Astrocyte of the hippocampus (primary cell): ENCODE measurements at regions not wholly inside any gene's neighbourhood (a gene's known extent, or its start where the extent isn't known, plus 50 kb on each side); places are given as distances from the start of the nearest gene placed in this dataset.
A peak's percentile ranks its signal among the peaks of the same experiment; 100 is the strongest.

Experiments
- DNase-seq: peaks from one replicate; pipeline ENCODE4 v3.0.0; 2011; ENCODE audit warnings: low read depth, low spot score

GRCh38 chr13:73967397-73968165, 166.6 kb downstream of the KLF12 start:
- DNase-seq, result no peak

GRCh38 chr13:73966331-73966730, 167.9 kb downstream of the KLF12 start:
- DNase-seq, result no peak

- DNase-seq, result no peak
These were observed 171.9 kb downstream of the KLF12 start for GRCh38 chr13:73962284-73962683.

GRCh38 chr13:73961181-73961580, 173.0 kb downstream of the KLF12 start:
- no peak for DNase-seq

GRCh38 chr13:73960474-73960873, 173.7 kb downstream of the KLF12 start:
- no peak for DNase-seq

GRCh38 chr13:73958657-73959397, 175.4 kb downstream of the KLF12 start:
- no peak for DNase-seq

- no peak for DNase-seq
These were observed 176.3 kb downstream of the KLF12 start for GRCh38 chr13:73957889-73958288.

- no peak for DNase-seq
These were observed 177.3 kb downstream of the KLF12 start for GRCh38 chr13:73956795-73957408.

GRCh38 chr13:73955977-73956500, 178.2 kb downstream of the KLF12 start:
- no peak for DNase-seq

- DNase-seq, result no peak
These were observed 179.4 kb downstream of the KLF12 start for GRCh38 chr13:73954808-73955207.

GRCh38 chr13:73952648-73953047, 181.6 kb downstream of the KLF12 start:
- DNase-seq, result peak; percentile 50

GRCh38 chr13:73948848-73949529, 185.2 kb downstream of the KLF12 start:
- DNase-seq, result no peak

- DNase-seq, result peak; percentile 69
These were observed 188.3 kb downstream of the KLF12 start for GRCh38 chr13:73945871-73946270.

- DNase-seq, result no peak
These were observed 188.8 kb downstream of the KLF12 start for GRCh38 chr13:73945382-73945781.

GRCh38 chr13:73943965-73944233, 190.3 kb downstream of the KLF12 start:
- no peak for DNase-seq

- no peak for DNase-seq
These were observed 190.9 kb downstream of the KLF12 start for GRCh38 chr13:73943137-73943964.

GRCh38 chr13:73941752-73942151, 192.5 kb downstream of the KLF12 start:
- DNase-seq, result no peak

GRCh38 chr13:73940098-73940497, 194.1 kb downstream of the KLF12 start:
- DNase-seq, result no peak

- DNase-seq, result no peak
These were observed 194.6 kb downstream of the KLF12 start for GRCh38 chr13:73939603-73940002.

GRCh38 chr13:73939071-73939380, 195.2 kb downstream of the KLF12 start:
- DNase-seq, result peak; percentile 16

GRCh38 chr13:73938372-73939070, 195.7 kb downstream of the KLF12 start:
- peak; percentile 82 for DNase-seq
